ENCODE measurements at regions not wholly inside any gene's neighbourhood (a gene's known extent, or its start where the extent isn't known, plus 50 kb on each side); places are given as distances from the start of the nearest gene placed in this dataset.

DNA sequence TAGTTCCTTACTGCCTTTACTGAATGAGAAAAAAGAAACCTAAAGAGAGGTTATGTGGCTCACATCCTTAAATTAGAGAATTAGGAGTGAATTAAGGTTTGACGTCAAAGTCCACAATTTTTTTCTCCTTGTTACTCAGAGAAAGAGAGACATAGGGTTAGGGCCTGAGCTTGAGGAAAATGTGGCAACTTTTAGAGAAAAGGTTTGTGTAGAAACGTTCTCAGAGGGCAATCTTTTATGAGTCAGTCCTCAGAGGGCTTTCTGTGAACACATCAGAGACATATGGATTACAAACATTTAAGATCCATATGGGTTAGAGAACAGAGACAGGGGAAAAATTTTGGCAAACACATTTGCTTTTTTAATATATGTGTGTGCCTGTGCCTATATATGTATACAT, 242.8 kb downstream of the TGFB2 start:
- Histone ChIP-seq H3K36me3 (ENCODE audit: insufficient read depth, low read length) (no peaks in the 10 kb centered on the region), H3K4me3 (ENCODE audit: low read depth, low read length, poor library complexity, severe bottlenecking) (no peak overlapping the region), H3K27ac (ENCODE audit: low read depth, low read length, poor library complexity, severe bottlenecking) (no peak overlapping the region), H4K20me1 (ENCODE audit: insufficient read depth, low read length) (no peaks in the 10 kb centered on the region), H3K79me2 (ENCODE audit: insufficient read depth, low read depth, low read length) (no peaks in the 10 kb centered on the region), H3K9me2 (ENCODE audit: insufficient read depth, low read length) (no peaks in the 10 kb centered on the region), H3K4me2 (ENCODE audit: low read length) (no peak overlapping the region), H3K4me1 (ENCODE audit: insufficient read depth, low read length, poor library complexity, severe bottlenecking) (no peaks in the 10 kb centered on the region), H2AFZ (ENCODE audit: low read length) (no peak overlapping the region), H3K9me3 (ENCODE audit: low read length) (no peaks in the 10 kb centered on the region)
- TF ChIP-seq EZH2phosphoT487 (IDR thresholded peaks at IDR 0.05; ENCODE audit: borderline replicate concordance, low read depth, low read length): no peak
- TF ChIP-seq, protein P1, sequence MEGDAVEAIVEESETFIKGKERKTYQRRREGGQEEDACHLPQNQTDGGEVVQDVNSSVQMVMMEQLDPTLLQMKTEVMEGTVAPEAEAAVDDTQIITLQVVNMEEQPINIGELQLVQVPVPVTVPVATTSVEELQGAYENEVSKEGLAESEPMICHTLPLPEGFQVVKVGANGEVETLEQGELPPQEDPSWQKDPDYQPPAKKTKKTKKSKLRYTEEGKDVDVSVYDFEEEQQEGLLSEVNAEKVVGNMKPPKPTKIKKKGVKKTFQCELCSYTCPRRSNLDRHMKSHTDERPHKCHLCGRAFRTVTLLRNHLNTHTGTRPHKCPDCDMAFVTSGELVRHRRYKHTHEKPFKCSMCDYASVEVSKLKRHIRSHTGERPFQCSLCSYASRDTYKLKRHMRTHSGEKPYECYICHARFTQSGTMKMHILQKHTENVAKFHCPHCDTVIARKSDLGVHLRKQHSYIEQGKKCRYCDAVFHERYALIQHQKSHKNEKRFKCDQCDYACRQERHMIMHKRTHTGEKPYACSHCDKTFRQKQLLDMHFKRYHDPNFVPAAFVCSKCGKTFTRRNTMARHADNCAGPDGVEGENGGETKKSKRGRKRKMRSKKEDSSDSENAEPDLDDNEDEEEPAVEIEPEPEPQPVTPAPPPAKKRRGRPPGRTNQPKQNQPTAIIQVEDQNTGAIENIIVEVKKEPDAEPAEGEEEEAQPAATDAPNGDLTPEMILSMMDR (conservative IDR thresholded peaks at IDR 0.05; ENCODE audit: low read length): no peak
- intact Hi-C loops (cut with micrococcal nuclease; ENCODE audit: unreplicated experiment): no loop called here
- BruUV-seq (replicated peaks): no TSS peak
- CTCF ChIA-PET (ENCODE audit: unreplicated experiment): no interaction called here
- no peak for DNase-seq (ENCODE audit: low spot score)
- POLR2A ChIA-PET: interaction anchor here (1.5 kb wide), 1 partner anchor 11 kb away, joined by 3 read pairs; no protein-coding TSS in a partner anchor

DNA sequence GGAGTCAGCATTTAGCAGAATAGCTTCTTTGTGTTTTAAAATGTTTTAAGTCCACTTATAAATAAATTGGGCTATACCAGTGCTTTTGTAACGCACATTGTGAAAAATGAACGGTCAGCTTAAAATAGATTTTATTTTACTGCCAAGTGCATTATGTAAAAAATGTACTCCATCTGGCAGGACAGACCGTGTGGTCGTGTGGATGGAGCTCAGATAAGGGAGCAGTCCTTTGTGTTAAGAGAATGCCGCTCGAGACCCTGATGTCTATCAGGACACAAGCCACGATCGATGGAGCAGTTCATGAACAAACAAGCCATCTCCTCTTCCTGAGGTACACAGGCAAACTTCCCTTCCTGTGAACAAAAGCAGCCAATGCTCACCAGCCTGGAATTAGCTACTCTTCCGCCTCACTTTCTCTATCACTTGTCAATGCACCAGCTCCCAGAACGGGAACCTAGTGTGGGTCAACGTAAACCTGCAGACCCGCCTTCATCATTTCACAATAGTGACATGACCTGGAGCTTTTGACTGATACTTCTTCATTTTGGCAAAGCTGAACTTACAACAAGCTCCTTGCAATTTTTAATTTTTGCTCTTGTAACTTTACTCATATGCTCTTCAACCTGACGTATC, 243.5 kb downstream of the TGFB2 start:
- intact Hi-C loops (cut with micrococcal nuclease; ENCODE audit: unreplicated experiment): no loop called here
- Histone ChIP-seq H3K79me2 (ENCODE audit: insufficient read depth, low read depth, low read length) (no peaks in the 10 kb centered on the region), H3K4me1 (ENCODE audit: insufficient read depth, low read length, poor library complexity, severe bottlenecking) (no peaks in the 10 kb centered on the region), H3K9me3 (ENCODE audit: low read length) (no peaks in the 10 kb centered on the region), H3K36me3 (ENCODE audit: insufficient read depth, low read length) (no peaks in the 10 kb centered on the region), H3K4me3 (ENCODE audit: low read depth, low read length, poor library complexity, severe bottlenecking) (no peak overlapping the region), H3K27ac (ENCODE audit: low read depth, low read length, poor library complexity, severe bottlenecking) (no peak overlapping the region), H2AFZ (ENCODE audit: low read length) (no peak overlapping the region), H3K4me2 (ENCODE audit: low read length) (no peak overlapping the region), H4K20me1 (ENCODE audit: insufficient read depth, low read length) (no peaks in the 10 kb centered on the region), H3K9me2 (ENCODE audit: insufficient read depth, low read length) (no peaks in the 10 kb centered on the region)
- ChIA-PET POLR2A (interaction anchor here (1.5 kb wide), 1 partner anchor 11 kb away, joined by 3 read pairs; no protein-coding TSS in a partner anchor), CTCF (ENCODE audit: unreplicated experiment) (no interaction called here)
- no peak for DNase-seq (ENCODE audit: low spot score)
- TF ChIP-seq EZH2phosphoT487 (IDR thresholded peaks at IDR 0.05; ENCODE audit: borderline replicate concordance, low read depth, low read length): no peak
- TF ChIP-seq, protein P1 (conservative IDR thresholded peaks at IDR 0.05; ENCODE audit: low read length): no peak
- no TSS peak for BruUV-seq (replicated peaks)

DNA sequence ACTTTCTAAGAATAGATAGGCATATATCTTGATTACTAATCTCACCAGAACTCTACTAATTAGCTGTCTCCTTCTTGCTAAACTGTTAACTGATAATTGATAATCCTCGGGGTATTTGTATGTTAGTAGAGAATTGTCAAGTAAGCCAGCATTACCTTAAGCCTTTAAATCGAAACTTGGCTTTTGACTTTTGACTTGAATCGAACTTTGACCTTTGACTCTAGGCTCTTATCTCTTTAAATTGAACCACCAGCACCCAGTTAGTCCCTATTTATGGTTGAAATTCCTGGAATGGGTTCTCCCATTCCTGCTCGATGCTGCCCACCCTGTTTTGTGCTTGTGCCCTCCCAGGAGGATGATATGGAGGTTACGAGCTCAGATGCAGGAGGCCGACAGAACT, 244.4 kb downstream of the TGFB2 start:
- no peak overlapping the region for H3K27ac ChIP-seq (ENCODE audit: low read depth, low read length, poor library complexity, severe bottlenecking)
- ChIA-PET POLR2A (interaction anchor here (1.5 kb wide), 1 partner anchor 12 kb away, joined by 3 read pairs; no protein-coding TSS in a partner anchor), CTCF (ENCODE audit: unreplicated experiment) (no interaction called here)
- H3K36me3 ChIP-seq (ENCODE audit: insufficient read depth, low read length): no peaks in the 10 kb centered on the region
- no peak overlapping the region for H3K4me3 ChIP-seq (ENCODE audit: low read depth, low read length, poor library complexity, severe bottlenecking)
- no peaks in the 10 kb centered on the region for H3K9me3 ChIP-seq (ENCODE audit: low read length)
- no TSS peak for BruUV-seq (replicated peaks)
- no peak overlapping the region for H3K4me2 ChIP-seq (ENCODE audit: low read length)
- no peak for DNase-seq (ENCODE audit: low spot score)
- no peaks in the 10 kb centered on the region for H3K9me2 ChIP-seq (ENCODE audit: insufficient read depth, low read length)
- no peak for TF ChIP-seq EZH2phosphoT487 (IDR thresholded peaks at IDR 0.05; ENCODE audit: borderline replicate concordance, low read depth, low read length)
- TF ChIP-seq, protein P1 (conservative IDR thresholded peaks at IDR 0.05; ENCODE audit: low read length): no peak
- H3K79me2 ChIP-seq (ENCODE audit: insufficient read depth, low read depth, low read length): no peaks in the 10 kb centered on the region
- intact Hi-C loops (cut with micrococcal nuclease; ENCODE audit: unreplicated experiment): no loop called here
- no peak overlapping the region for H2AFZ ChIP-seq (ENCODE audit: low read length)
- no peaks in the 10 kb centered on the region for H4K20me1 ChIP-seq (ENCODE audit: insufficient read depth, low read length)
- H3K4me1 ChIP-seq (ENCODE audit: insufficient read depth, low read length, poor library complexity, severe bottlenecking): no peaks in the 10 kb centered on the region

Measured in OCI-LY7 (cell line).